ENCODE measurements at regions not wholly inside any gene's neighbourhood (a gene's known extent, or its start where the extent isn't known, plus 50 kb on each side); places are given as distances from the start of the nearest gene placed in this dataset.
"Not testable (repeated sequence)": the region's sequence is repeated elsewhere in the genome, so short reads cannot be mapped to it uniquely, and the experiment has no call there.

DNA sequence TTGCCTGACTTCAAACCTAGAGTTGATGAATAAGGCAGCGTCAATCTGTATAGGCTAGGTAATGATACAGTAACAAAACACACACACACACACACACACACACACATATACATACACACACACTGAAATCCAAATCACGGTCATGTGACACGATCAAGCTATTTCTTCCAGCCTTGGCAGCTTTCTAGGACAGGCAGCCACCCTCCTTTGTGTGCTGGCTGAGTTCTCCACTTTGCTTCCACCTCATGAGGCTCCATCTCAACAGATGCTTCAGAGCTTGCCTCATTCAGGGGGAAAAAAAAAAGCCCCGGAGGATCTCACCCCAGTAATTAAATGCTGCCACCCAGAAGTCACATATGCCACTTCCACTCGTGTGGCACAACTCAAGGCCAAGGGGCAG, 217.9 kb downstream of the NPIPA8 start:
- H3K27me3 ChIP-seq (ENCODE audit: control insufficient read depth in 5 of 5, insufficient read depth in 4 of 5, low read length in 5 of 5); H3K9ac ChIP-seq (ENCODE audit: low read length in 5 of 5); H3K4me1 ChIP-seq (ENCODE audit: control insufficient read depth in 5 of 5, insufficient read depth in 5 of 5, low read length in 5 of 5): not testable (repeated sequence)

GRCh38 chr16:18118071-18118470, 218.5 kb downstream of the NPIPA8 start:
- H3K27ac ChIP-seq (ENCODE audit: low read depth, low read length); H3K27me3 ChIP-seq (ENCODE audit: control insufficient read depth in 5 of 5, insufficient read depth in 4 of 5, low read length in 5 of 5); H3K9me3 ChIP-seq (ENCODE audit: control insufficient read depth in 5 of 5, low read length in 5 of 5); H3K4me1 ChIP-seq (ENCODE audit: control insufficient read depth in 5 of 5, insufficient read depth in 5 of 5, low read length in 5 of 5); H3K4me3 ChIP-seq (ENCODE audit: low read depth in 1 of 5, low read length in 5 of 5); H3K9ac ChIP-seq (ENCODE audit: low read length in 5 of 5); H3K36me3 ChIP-seq (ENCODE audit: control insufficient read depth in 5 of 5, insufficient read depth in 5 of 5, low read length in 5 of 5): not testable (repeated sequence)

More for the DNA sequence above, 217.9 kb downstream of the NPIPA8 start:
- H3K27ac ChIP-seq (ENCODE audit: low read depth, low read length); H3K9me3 ChIP-seq (ENCODE audit: control insufficient read depth in 5 of 5, low read length in 5 of 5); H3K36me3 ChIP-seq (ENCODE audit: control insufficient read depth in 5 of 5, insufficient read depth in 5 of 5, low read length in 5 of 5); H3K4me3 ChIP-seq (ENCODE audit: low read depth in 1 of 5, low read length in 5 of 5): not testable (repeated sequence)

DNA sequence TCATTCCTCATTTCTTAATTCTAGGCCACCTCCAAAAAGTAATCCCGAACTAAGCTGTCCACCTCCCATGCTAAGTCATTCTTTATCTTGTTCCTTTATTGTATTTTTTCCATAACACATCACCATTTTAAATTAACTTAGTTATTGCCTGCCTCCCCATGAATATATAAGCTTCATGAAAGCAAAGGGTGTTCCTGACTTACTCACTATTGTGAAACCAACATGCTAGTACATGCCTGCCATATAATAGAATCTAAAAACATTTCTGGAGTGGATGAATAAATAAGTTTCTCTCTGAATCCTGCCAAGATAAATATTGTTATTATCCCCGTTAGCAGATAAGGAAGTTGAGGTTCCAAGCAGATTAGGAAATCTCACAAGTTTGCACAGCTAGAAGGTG, 232.1 kb downstream of the NPIPA8 start:
- not testable (repeated sequence) for H3K27ac ChIP-seq (ENCODE audit: low read depth, low read length); H3K4me1 ChIP-seq (ENCODE audit: control insufficient read depth in 5 of 5, insufficient read depth in 5 of 5, low read length in 5 of 5); H3K36me3 ChIP-seq (ENCODE audit: control insufficient read depth in 5 of 5, insufficient read depth in 5 of 5, low read length in 5 of 5); H3K4me3 ChIP-seq (ENCODE audit: low read depth in 1 of 5, low read length in 5 of 5); H3K9me3 ChIP-seq (ENCODE audit: control insufficient read depth in 5 of 5, low read length in 5 of 5); H3K27me3 ChIP-seq (ENCODE audit: control insufficient read depth in 5 of 5, insufficient read depth in 4 of 5, low read length in 5 of 5); H3K9ac ChIP-seq (ENCODE audit: low read length in 5 of 5)

- not testable (repeated sequence) for H3K4me3 ChIP-seq (ENCODE audit: low read depth in 1 of 5, low read length in 5 of 5); H3K4me1 ChIP-seq (ENCODE audit: control insufficient read depth in 5 of 5, insufficient read depth in 5 of 5, low read length in 5 of 5); H3K36me3 ChIP-seq (ENCODE audit: control insufficient read depth in 5 of 5, insufficient read depth in 5 of 5, low read length in 5 of 5); H3K27ac ChIP-seq (ENCODE audit: low read depth, low read length); H3K27me3 ChIP-seq (ENCODE audit: control insufficient read depth in 5 of 5, insufficient read depth in 4 of 5, low read length in 5 of 5); H3K9me3 ChIP-seq (ENCODE audit: control insufficient read depth in 5 of 5, low read length in 5 of 5); H3K9ac ChIP-seq (ENCODE audit: low read length in 5 of 5)
Observed at GRCh38 chr16:18101077-18101476, 235.5 kb downstream of the NPIPA8 start.

DNA sequence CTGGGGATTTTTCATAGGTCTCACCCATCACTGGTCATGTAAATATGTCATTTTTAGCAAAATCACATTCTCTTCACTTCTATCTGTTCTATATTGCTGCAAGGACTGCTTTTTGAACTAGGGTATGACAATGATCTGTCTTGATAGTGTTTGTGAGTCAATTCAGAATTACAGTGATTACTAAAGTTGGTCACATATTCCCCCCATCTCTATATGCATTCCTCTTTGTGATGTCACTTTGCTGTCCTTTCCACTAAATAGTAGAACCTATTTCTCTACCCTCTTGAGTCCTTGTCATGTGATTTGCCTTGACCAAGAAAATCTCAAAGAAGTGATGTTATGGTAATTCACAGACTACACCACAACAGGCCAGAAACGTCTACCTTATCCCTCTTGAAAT, 243.9 kb downstream of the NPIPA8 start:
- not testable (repeated sequence) for H3K9ac ChIP-seq (ENCODE audit: low read length in 5 of 5); H3K27me3 ChIP-seq (ENCODE audit: control insufficient read depth in 5 of 5, insufficient read depth in 4 of 5, low read length in 5 of 5); H3K4me1 ChIP-seq (ENCODE audit: control insufficient read depth in 5 of 5, insufficient read depth in 5 of 5, low read length in 5 of 5); H3K36me3 ChIP-seq (ENCODE audit: control insufficient read depth in 5 of 5, insufficient read depth in 5 of 5, low read length in 5 of 5); H3K4me3 ChIP-seq (ENCODE audit: low read depth in 1 of 5, low read length in 5 of 5); H3K9me3 ChIP-seq (ENCODE audit: control insufficient read depth in 5 of 5, low read length in 5 of 5); H3K27ac ChIP-seq (ENCODE audit: low read depth, low read length)

- H3K27ac ChIP-seq (ENCODE audit: low read depth, low read length); H3K9me3 ChIP-seq (ENCODE audit: control insufficient read depth in 5 of 5, low read length in 5 of 5); H3K4me1 ChIP-seq (ENCODE audit: control insufficient read depth in 5 of 5, insufficient read depth in 5 of 5, low read length in 5 of 5); H3K36me3 ChIP-seq (ENCODE audit: control insufficient read depth in 5 of 5, insufficient read depth in 5 of 5, low read length in 5 of 5); H3K9ac ChIP-seq (ENCODE audit: low read length in 5 of 5); H3K27me3 ChIP-seq (ENCODE audit: control insufficient read depth in 5 of 5, insufficient read depth in 4 of 5, low read length in 5 of 5); H3K4me3 ChIP-seq (ENCODE audit: low read depth in 1 of 5, low read length in 5 of 5): not testable (repeated sequence)
Observed at GRCh38 chr16:18080658-18081363, 255.7 kb downstream of the NPIPA8 start.

- H3K9ac ChIP-seq (ENCODE audit: low read length in 5 of 5); H3K27ac ChIP-seq (ENCODE audit: low read depth, low read length); H3K4me1 ChIP-seq (ENCODE audit: control insufficient read depth in 5 of 5, insufficient read depth in 5 of 5, low read length in 5 of 5); H3K36me3 ChIP-seq (ENCODE audit: control insufficient read depth in 5 of 5, insufficient read depth in 5 of 5, low read length in 5 of 5); H3K4me3 ChIP-seq (ENCODE audit: low read depth in 1 of 5, low read length in 5 of 5); H3K27me3 ChIP-seq (ENCODE audit: control insufficient read depth in 5 of 5, insufficient read depth in 4 of 5, low read length in 5 of 5); H3K9me3 ChIP-seq (ENCODE audit: control insufficient read depth in 5 of 5, low read length in 5 of 5): not testable (repeated sequence)
Observed at GRCh38 chr16:18077910-18078309, 258.6 kb downstream of the NPIPA8 start.

DNA sequence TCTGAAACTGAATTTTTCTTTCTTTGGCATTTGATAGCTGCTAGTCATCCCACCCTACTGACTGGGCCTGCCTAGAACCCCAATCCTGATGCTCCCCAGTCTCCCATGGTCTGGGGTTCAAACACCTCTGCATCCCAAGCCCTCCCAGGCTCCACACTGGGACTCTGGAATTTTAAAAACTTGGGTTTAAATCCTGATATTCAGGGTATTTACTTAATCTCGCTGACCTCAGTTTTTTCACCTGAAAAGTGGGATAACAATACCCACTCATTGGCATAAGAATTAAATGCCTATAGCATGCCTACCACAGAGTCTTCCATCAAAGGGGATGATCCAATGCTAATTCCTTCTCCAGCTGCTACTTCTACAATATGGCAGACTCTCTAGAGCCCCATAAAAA, 264.4 kb downstream of the NPIPA8 start:
- no peaks in the 10 kb centered on the region for H3K36me3 ChIP-seq (ENCODE audit: control insufficient read depth in 5 of 5, insufficient read depth in 5 of 5, low read length in 5 of 5)
- no peaks in the 10 kb centered on the region for H3K4me1 ChIP-seq (ENCODE audit: control insufficient read depth in 5 of 5, insufficient read depth in 5 of 5, low read length in 5 of 5)
- no peak overlapping the region for H3K9ac ChIP-seq (ENCODE audit: low read length in 5 of 5)
- H3K27ac ChIP-seq (ENCODE audit: low read depth, low read length), result no peak overlapping the region
- no peaks in the 10 kb centered on the region for H3K27me3 ChIP-seq (ENCODE audit: control insufficient read depth in 5 of 5, insufficient read depth in 4 of 5, low read length in 5 of 5)
- H3K9me3 ChIP-seq (ENCODE audit: control insufficient read depth in 5 of 5, low read length in 5 of 5), result peaks cover 0 to 6% (median 0%) of the 10 kb centered on the region in 5 donors
- no peak overlapping the region for H3K4me3 ChIP-seq (ENCODE audit: low read depth in 1 of 5, low read length in 5 of 5)

GRCh38 chr16:18069683-18070082, 266.9 kb downstream of the NPIPA8 start:
- no peaks in the 10 kb centered on the region for H3K4me1 ChIP-seq (ENCODE audit: control insufficient read depth in 5 of 5, insufficient read depth in 5 of 5, low read length in 5 of 5)
- no peaks in the 10 kb centered on the region for H3K27me3 ChIP-seq (ENCODE audit: control insufficient read depth in 5 of 5, insufficient read depth in 4 of 5, low read length in 5 of 5)

DNA sequence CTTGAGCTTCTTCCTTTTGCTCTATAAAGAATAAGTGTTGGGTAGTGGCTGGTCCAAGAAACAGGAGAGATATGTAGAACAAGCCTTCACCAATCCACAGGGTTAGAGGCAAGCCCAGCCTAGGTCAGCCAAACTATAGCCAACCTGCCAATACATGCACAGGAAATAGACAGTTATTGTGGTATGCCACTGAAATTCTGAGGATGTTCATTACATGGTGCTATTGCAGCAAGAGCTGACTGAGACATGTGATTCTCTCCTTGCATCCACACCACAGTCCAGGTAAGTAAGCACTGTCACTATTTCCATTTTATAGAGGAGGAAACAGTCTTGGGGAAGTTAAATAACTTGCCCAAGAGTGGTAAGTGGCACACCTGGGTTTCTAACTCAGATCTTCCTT, 268.1 kb downstream of the NPIPA8 start:
- H3K36me3 ChIP-seq (ENCODE audit: control insufficient read depth in 5 of 5, insufficient read depth in 5 of 5, low read length in 5 of 5), result no peaks in the 10 kb centered on the region
- no peaks in the 10 kb centered on the region for H3K27me3 ChIP-seq (ENCODE audit: control insufficient read depth in 5 of 5, insufficient read depth in 4 of 5, low read length in 5 of 5)
- no peak overlapping the region for H3K9ac ChIP-seq (ENCODE audit: low read length in 5 of 5)
- H3K4me3 ChIP-seq (ENCODE audit: low read depth in 1 of 5, low read length in 5 of 5), result no peak overlapping the region
- H3K9me3 ChIP-seq (ENCODE audit: control insufficient read depth in 5 of 5, low read length in 5 of 5), result peaks cover 0 to 7% (median 3%) of the 10 kb centered on the region in 5 donors
- no peak overlapping the region for H3K27ac ChIP-seq (ENCODE audit: low read depth, low read length)
- H3K4me1 ChIP-seq (ENCODE audit: control insufficient read depth in 5 of 5, insufficient read depth in 5 of 5, low read length in 5 of 5), result no peaks in the 10 kb centered on the region

More at GRCh38 chr16:18069683-18070082, 266.9 kb downstream of the NPIPA8 start:
- Histone ChIP-seq H3K9me3 (ENCODE audit: control insufficient read depth in 5 of 5, low read length in 5 of 5) (peaks cover 0 to 7% (median 3%) of the 10 kb centered on the region in 5 donors), H3K4me3 (ENCODE audit: low read depth in 1 of 5, low read length in 5 of 5) (no peak overlapping the region), H3K27ac (ENCODE audit: low read depth, low read length) (no peak overlapping the region), H3K9ac (ENCODE audit: low read length in 5 of 5) (no peak overlapping the region), H3K36me3 (ENCODE audit: control insufficient read depth in 5 of 5, insufficient read depth in 5 of 5, low read length in 5 of 5) (no peaks in the 10 kb centered on the region)

DNA sequence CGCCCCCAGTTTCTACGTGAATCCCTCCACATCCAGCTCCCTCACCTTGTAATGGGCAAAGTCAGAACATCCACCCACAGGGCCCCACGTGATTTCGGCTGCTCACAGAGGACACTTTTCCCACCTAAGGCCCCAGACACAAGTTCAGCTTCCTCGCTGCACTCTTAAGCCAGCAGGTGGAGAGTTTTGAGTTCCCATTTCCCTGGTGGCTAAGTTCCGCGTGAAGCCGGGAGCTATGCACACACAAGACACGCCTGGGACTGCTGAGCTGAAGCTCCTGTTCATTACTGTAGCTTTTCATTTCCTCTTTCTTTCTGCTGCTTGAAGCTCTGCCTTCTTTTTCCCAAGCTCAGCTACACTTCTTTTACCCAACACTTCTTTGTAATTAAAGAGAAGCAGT, 273.8 kb downstream of the NPIPA8 start:
- Histone ChIP-seq H3K36me3 (ENCODE audit: control insufficient read depth in 5 of 5, insufficient read depth in 5 of 5, low read length in 5 of 5) (no peaks in the 10 kb centered on the region), H3K27ac (ENCODE audit: low read depth, low read length) (no peak overlapping the region), H3K4me3 (ENCODE audit: low read depth in 1 of 5, low read length in 5 of 5) (no peak overlapping the region), H3K27me3 (ENCODE audit: control insufficient read depth in 5 of 5, insufficient read depth in 4 of 5, low read length in 5 of 5) (peaks cover 2 to 13% (median 7%) of the 10 kb centered on the region in 5 donors), H3K9ac (ENCODE audit: low read length in 5 of 5) (no peak overlapping the region), H3K9me3 (ENCODE audit: control insufficient read depth in 5 of 5, low read length in 5 of 5) (peaks cover 0 to 7% (median 3%) of the 10 kb centered on the region in 5 donors), H3K4me1 (ENCODE audit: control insufficient read depth in 5 of 5, insufficient read depth in 5 of 5, low read length in 5 of 5) (peaks cover 0 to 18% (median 0%) of the 10 kb centered on the region in 5 donors)
